DND-41 (cell line): ENCODE measurements at regions not wholly inside any gene's neighbourhood (a gene's known extent, or its start where the extent isn't known, plus 50 kb on each side); places are given as distances from the start of the nearest gene placed in this dataset.

Experiments used
- ATAC-seq: fragments of 200-7000 bp; cut with Tn5 transposase; 3 replicates; pipeline ENCODE4 v1.9.1; 2021; ENCODE audit warnings: low read depth; ENCODE audit not compliant: insufficient read depth
- DNase-seq: peaks from one replicate; pipeline ENCODE4 v3.0.0-alpha.2; 2020
- H2AFZ ChIP-seq: 2 replicates; pipeline ENCODE4 v1.6.0; 2012; ENCODE audit warnings: low read depth, low read length
- H3K27ac ChIP-seq: 2 replicates; pipeline ENCODE4 v1.5.1; 2012; ENCODE audit warnings: low read length, inconsistent platforms
- H3K27me3 ChIP-seq: fragments of 200-600 bp; sonication (generic); 2 replicates; pipeline ENCODE4 v1.6.0; 2012; ENCODE audit warnings: low read length, mild to moderate bottlenecking, inconsistent platforms; ENCODE audit not compliant: insufficient read depth, poor library complexity
- H3K36me3 ChIP-seq: 2 replicates; pipeline ENCODE4 v1.5.1; 2012; ENCODE audit warnings: low read length, inconsistent platforms; ENCODE audit not compliant: insufficient read depth
- H3K4me1 ChIP-seq: 2 replicates; pipeline ENCODE4 v1.5.1; 2012; ENCODE audit warnings: mild to moderate bottlenecking, low read length; ENCODE audit not compliant: insufficient read depth
- H3K4me2 ChIP-seq: 2 replicates; pipeline ENCODE4 v1.6.0; 2012; ENCODE audit warnings: mild to moderate bottlenecking, moderate library complexity, low read length, inconsistent platforms; ENCODE audit not compliant: insufficient read depth
- H3K4me3 ChIP-seq, 2 experiments: fragments of 200-600 bp in 1 of 2; shearing (Covaris generic) in 1 of 2; 2 replicates each; pipeline ENCODE4 v1.5.1; 2012 to 2016; ENCODE audit warnings: inconsistent platforms in 2 of 2, low read length in 2 of 2, mild to moderate bottlenecking in 2 of 2, low read depth in 1 of 2, moderate library complexity in 1 of 2
- H3K79me2 ChIP-seq: 2 replicates; pipeline ENCODE4 v1.6.0; 2012; ENCODE audit warnings: low read length, inconsistent platforms; ENCODE audit not compliant: insufficient read depth
- H3K9ac ChIP-seq: 2 replicates; pipeline ENCODE4 v1.6.0; 2012; ENCODE audit warnings: low read depth, mild to moderate bottlenecking, inconsistent platforms, low read length, moderate library complexity
- H3K9me3 ChIP-seq: 2 replicates; pipeline ENCODE4 v1.5.1; 2012; ENCODE audit warnings: low read length, moderate library complexity, mild to moderate bottlenecking, inconsistent platforms; ENCODE audit not compliant: insufficient read depth, severe bottlenecking
- H4K20me1 ChIP-seq: 2 replicates; pipeline ENCODE4 v1.6.0; 2012; ENCODE audit warnings: low read length; ENCODE audit not compliant: insufficient read depth
- CTCF ChIP-seq: IDR thresholded peaks from 2 replicates; pipeline ENCODE4 v1.5.1; 2012; ENCODE audit warnings: borderline replicate concordance, low read length, moderate library complexity, mild to moderate bottlenecking; ENCODE audit not compliant: poor library complexity, severe bottlenecking; ENCODE audit errors: extremely low read depth
- EZH2 ChIP-seq: IDR thresholded peaks from 3 replicates; pipeline ENCODE4 v1.6.1; 2012; ENCODE audit warnings: borderline replicate concordance, low read depth, mild to moderate bottlenecking, moderate library complexity, low read length, inconsistent platforms; ENCODE audit not compliant: severe bottlenecking

GRCh38 chr22:46064966-46065666 lies 85.2 kb upstream of the PPARA start:
- Histone ChIP-seq H2AFZ (no peak overlapping the region), H3K27me3 (no peaks in the 10 kb centered on the region), H3K36me3 (peaks cover 1% of the 10 kb centered on the region; the same call in 1 of the 2 replicates), H3K27ac (no peak overlapping the region), H3K4me2 (no peak overlapping the region), H3K4me1 (peaks cover 27% of the 10 kb centered on the region), H3K9me3 (no peaks in the 10 kb centered on the region), H4K20me1 (peaks cover 5% of the 10 kb centered on the region; the same call in 1 of the 2 replicates), H3K4me3 (no peak overlapping the region), H3K79me2 (peaks cover 98% of the 10 kb centered on the region), H3K9ac (no peak overlapping the region)
- ATAC-seq (no peak), DNase-seq (no peak)
- TF ChIP-seq CTCF (no peak), EZH2 (no peak)

- H3K9ac ChIP-seq, result no peak overlapping the region
- no peaks in the 10 kb centered on the region for H3K27me3 ChIP-seq
- peaks cover 27% of the 10 kb centered on the region for H3K4me1 ChIP-seq
- no peak for TF ChIP-seq EZH2
- no peak for TF ChIP-seq CTCF
- no peak overlapping the region for H3K4me3 ChIP-seq
- ATAC-seq (no peak), DNase-seq (no peak)
- H3K4me2 ChIP-seq, result no peak overlapping the region
- H3K9me3 ChIP-seq, result no peaks in the 10 kb centered on the region
- H3K27ac ChIP-seq, result no peak overlapping the region
- peaks cover 5% of the 10 kb centered on the region; the same call in 1 of the 2 replicates for H4K20me1 ChIP-seq
- peaks cover 7% of the 10 kb centered on the region; the same call in 1 of the 2 replicates for H3K36me3 ChIP-seq
- no peak overlapping the region for H2AFZ ChIP-seq
- peaks cover 97% of the 10 kb centered on the region for H3K79me2 ChIP-seq
These were observed 84.5 kb upstream of the PPARA start for GRCh38 chr22:46065691-46066454.

- Histone ChIP-seq H3K27ac (0 out of 2 replicates have a peak overlapping the region, but pooled peaks have one; percentile 23), H2AFZ (no peak overlapping the region), H3K4me2 (no peak overlapping the region), H3K9me3 (no peaks in the 10 kb centered on the region), H3K27me3 (no peaks in the 10 kb centered on the region), H3K79me2 (peaks cover 95% of the 10 kb centered on the region), H3K9ac (no peak overlapping the region), H3K4me1 (peaks cover 27% of the 10 kb centered on the region), H3K4me3 (no peak overlapping the region), H3K36me3 (peaks cover 7% of the 10 kb centered on the region; the same call in 1 of the 2 replicates), H4K20me1 (peaks cover 5% of the 10 kb centered on the region; the same call in 1 of the 2 replicates)
- ATAC-seq (no peak), DNase-seq (no peak)
- TF ChIP-seq CTCF, result no peak
- TF ChIP-seq EZH2, result no peak
These were observed 83.6 kb upstream of the PPARA start for GRCh38 chr22:46066691-46067090.
